Lower leg skin (tissue), 3 donors: ENCODE measurements at regions not wholly inside any gene's neighbourhood (a gene's known extent, or its start where the extent isn't known, plus 50 kb on each side); places are given as distances from the start of the nearest gene placed in this dataset.

Experiments
- POLR2A ChIP-seq, 2 donors: fragments of 450-650 bp; IDR thresholded peaks; one replicate each; pipeline ENCODE4 v1.6.1; 2016 to 2017; ENCODE audit warnings: antibody characterized with exemption in 2 of 2, mild to moderate bottlenecking in 1 of 2, moderate library complexity in 1 of 2
- TF ChIP-seq, protein P1 (sequence below), 3 donors: fragments of 450-650 bp; IDR thresholded peaks; one replicate each; pipeline ENCODE4 v1.5.1; 2016; ENCODE audit warnings: antibody characterized with exemption in 3 of 3, mild to moderate bottlenecking in 3 of 3, moderate library complexity in 2 of 3

DNA sequence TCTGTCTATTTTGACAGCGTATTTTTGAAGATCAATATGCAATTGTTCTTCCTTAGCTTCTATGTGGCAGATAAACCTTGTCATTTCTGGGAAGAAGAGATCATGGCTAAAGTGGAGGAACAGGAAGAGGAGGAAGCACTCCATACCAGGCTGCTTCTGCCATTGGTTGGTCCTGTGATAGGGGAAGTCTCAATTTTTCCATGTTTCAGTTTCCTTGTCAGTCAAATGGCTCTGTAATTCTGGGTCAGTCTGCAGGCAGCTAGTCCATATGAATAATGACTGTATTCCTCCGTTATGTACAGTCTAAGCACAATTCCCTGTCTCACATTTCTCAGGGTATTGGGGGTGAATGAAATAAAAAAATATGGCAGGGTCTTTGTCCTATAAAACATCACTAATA is 277.6 kb upstream of the CXCR4 start:
- TF ChIP-seq, protein P1, sequence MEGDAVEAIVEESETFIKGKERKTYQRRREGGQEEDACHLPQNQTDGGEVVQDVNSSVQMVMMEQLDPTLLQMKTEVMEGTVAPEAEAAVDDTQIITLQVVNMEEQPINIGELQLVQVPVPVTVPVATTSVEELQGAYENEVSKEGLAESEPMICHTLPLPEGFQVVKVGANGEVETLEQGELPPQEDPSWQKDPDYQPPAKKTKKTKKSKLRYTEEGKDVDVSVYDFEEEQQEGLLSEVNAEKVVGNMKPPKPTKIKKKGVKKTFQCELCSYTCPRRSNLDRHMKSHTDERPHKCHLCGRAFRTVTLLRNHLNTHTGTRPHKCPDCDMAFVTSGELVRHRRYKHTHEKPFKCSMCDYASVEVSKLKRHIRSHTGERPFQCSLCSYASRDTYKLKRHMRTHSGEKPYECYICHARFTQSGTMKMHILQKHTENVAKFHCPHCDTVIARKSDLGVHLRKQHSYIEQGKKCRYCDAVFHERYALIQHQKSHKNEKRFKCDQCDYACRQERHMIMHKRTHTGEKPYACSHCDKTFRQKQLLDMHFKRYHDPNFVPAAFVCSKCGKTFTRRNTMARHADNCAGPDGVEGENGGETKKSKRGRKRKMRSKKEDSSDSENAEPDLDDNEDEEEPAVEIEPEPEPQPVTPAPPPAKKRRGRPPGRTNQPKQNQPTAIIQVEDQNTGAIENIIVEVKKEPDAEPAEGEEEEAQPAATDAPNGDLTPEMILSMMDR (IDR thresholded peaks at IDR 0.05): no peak
- TF ChIP-seq POLR2A (IDR thresholded peaks at IDR 0.05): no peak
